K562 (cell line): ENCODE measurements at regions not wholly inside any gene's neighbourhood (a gene's known extent, or its start where the extent isn't known, plus 50 kb on each side); places are given as distances from the start of the nearest gene placed in this dataset.

ENCODE experiments used
- ATAC-seq: fragments of 200-7000 bp; cut with Tn5 transposase; 3 replicates; pipeline ENCODE4 v1.9.1; 2020; ENCODE audit warnings: moderate library complexity
- BruUV-seq: library from RNA; stranded (reverse); fragments of 400-500 nt; replicated peaks from 2 replicates; lab custom pipeline; 2021; lab: Mats Ljungman, UMichigan
- CTCF ChIA-PET: fragments of 300-600 bp; formaldehyde crosslinking; extraction: SDS; loops from one replicate; lab custom pipeline; 2021; ENCODE audit warnings: low intra/inter-chr PET ratio; lab: Yijun Ruan, JAX
- POLR2A ChIA-PET: fragments of 300-600, 350-650 bp; sonication (Branson Sonifier 250); formaldehyde crosslinking; extraction: SDS; loops from one replicate; lab custom pipeline; 2021; ENCODE audit warnings: antibody characterized with exemption, inconsistent platforms; lab: Yijun Ruan, JAX
- DNase-seq, 4 experiments: peaks; one replicate each; pipeline versions ENCODE4 v3.0.0 to v3.0.0-alpha.2; 2011 to 2018; ENCODE audit warnings: low spot score in 3 of 4, mixed read lengths in 3 of 4; ENCODE audit errors: extremely low read depth in 1 of 4
- FAIRE-seq: peaks from 2 replicates; lab custom pipeline; 2011; peaks lifted over from hg19 to GRCh38; lab: Jason Lieb, UNC
- H2AFZ ChIP-seq: 2 replicates; pipeline ENCODE4 v1.6.0; 2011; ENCODE audit warnings: low read depth, low read length, control low read depth, inconsistent platforms
- H3K27ac ChIP-seq: fragments of 200-600 bp; 3 replicates; pipeline ENCODE4 v1.8.0; 2011; ENCODE audit warnings: low read depth, mild to moderate bottlenecking, control low read depth, inconsistent platforms, low read length, moderate library complexity, mixed read lengths; ENCODE audit errors: extremely low read depth
- H3K27me3 ChIP-seq, 2 experiments: fragments of 300-600 bp in 1 of 2; 2 replicates in 1 of 2; 3 replicates in 1 of 2; pipeline versions ENCODE4 v1.6.0 to v1.8.0; 2011; ENCODE audit warnings: inconsistent platforms in 2 of 2, low read length in 2 of 2, mild to moderate bottlenecking in 1 of 2, mixed read lengths in 1 of 2, moderate library complexity in 1 of 2; ENCODE audit not compliant: control insufficient read depth in 2 of 2, insufficient read depth in 2 of 2
- H3K36me3 ChIP-seq: fragments of 300-600 bp; 3 replicates; pipeline ENCODE4 v1.8.0; 2011; ENCODE audit warnings: mild to moderate bottlenecking, low read length, inconsistent platforms; ENCODE audit not compliant: control insufficient read depth, insufficient read depth
- H3K4me1 ChIP-seq, 2 experiments: fragments of 200-600 bp in 1 of 2; replicated peaks in 1 of 2; 2 replicates in 1 of 2; 3 replicates in 1 of 2; pipeline versions ENCODE4 v1.5.1 to v1.8.0; 2011; ENCODE audit warnings: inconsistent platforms in 2 of 2, low read length in 2 of 2, mild to moderate bottlenecking in 1 of 2, mixed read lengths in 1 of 2, moderate library complexity in 1 of 2; ENCODE audit not compliant: control insufficient read depth in 2 of 2, insufficient read depth in 2 of 2
- H3K4me2 ChIP-seq: 2 replicates; pipeline ENCODE4 v1.6.1; 2011; ENCODE audit warnings: low read length, control low read depth, inconsistent platforms, mixed read lengths; ENCODE audit not compliant: insufficient read depth
- H3K4me3 ChIP-seq: fragments of 200-600 bp; sonication (generic), shearing (Covaris generic); 2 replicates; pipeline ENCODE4 v1.5.1; 2016; ENCODE audit warnings: control low read depth, inconsistent platforms
- H3K79me2 ChIP-seq: fragments of 200-600 bp; 3 replicates; pipeline ENCODE4 v1.8.0; 2011; ENCODE audit warnings: low read length, inconsistent platforms; ENCODE audit not compliant: control insufficient read depth, insufficient read depth
- H3K9ac ChIP-seq, 2 experiments: 2 replicates each; pipeline versions ENCODE4 v1.6.0 to v1.6.1; 2011; ENCODE audit warnings: low read depth in 2 of 2, low read length in 2 of 2, control low read depth in 1 of 2, inconsistent platforms in 1 of 2, mild to moderate bottlenecking in 1 of 2, mixed read lengths in 1 of 2; ENCODE audit not compliant: insufficient read depth in 1 of 2
- H3K9me1 ChIP-seq: one replicate; pipeline ENCODE4 v1.6.0; 2011; ENCODE audit warnings: inconsistent platforms, mild to moderate bottlenecking, low read length, moderate library complexity; ENCODE audit not compliant: control insufficient read depth, insufficient read depth
- H3K9me3 ChIP-seq: replicated peaks from 2 replicates; pipeline ENCODE4 v1.5.1; 2011; ENCODE audit warnings: low read depth, low read length, inconsistent platforms; ENCODE audit not compliant: control insufficient read depth, insufficient read depth
- H4K20me1 ChIP-seq: replicated peaks from 2 replicates; pipeline ENCODE4 v1.6.1; 2011; ENCODE audit warnings: low read length, inconsistent platforms, mixed read lengths; ENCODE audit not compliant: control insufficient read depth, insufficient read depth
- MNT ChIP-seq, 2 experiments: fragments of 450-650 bp; conservative IDR thresholded peaks; 2 replicates each; pipeline ENCODE4 v1.6.1; 2017; ENCODE audit warnings: mild to moderate bottlenecking in 2 of 2, moderate library complexity in 2 of 2
- ZBTB11 ChIP-seq, 3 experiments: fragments of 200-800 bp in 1 of 3; fragments of 250-450 bp in 1 of 3; fragments of 450-650 bp in 1 of 3; sonication (Bioruptor Pico) in 1 of 3; sonication (Bioruptor generic) in 1 of 3; formaldehyde crosslinking in 1 of 3; IDR thresholded peaks; 2 replicates each; pipeline versions ENCODE4 v1.6.1 to v1.8.0; 2016 to 2022; ENCODE audit warnings: mild to moderate bottlenecking in 2 of 3, missing genetic modification characterization in 2 of 3, missing compliant biosample characterization in 1 of 3, moderate library complexity in 1 of 3
- ZNF280A ChIP-seq: fragments of 450-650 bp; IDR thresholded peaks from 2 replicates; pipeline ENCODE4 v1.6.1; 2018; ENCODE audit warnings: mild to moderate bottlenecking, low read depth; ENCODE audit not compliant: partially characterized antibody
- WGBS: fragments of 100-300 bp; shearing (Covaris generic); methylation state at CpG from one replicate; pipeline ENCODE4 v1.1.6; 2016; ENCODE audit warnings: low coverage, mixed read lengths; ENCODE audit not compliant: insufficient coverage; ENCODE audit errors: missing lambda C conversion rate; 5-methylcytosine and 5-hydroxymethylcytosine counted together
- in situ Hi-C: fragments of 300-500 bp; cut with MboI; formaldehyde crosslinking; loops from 4 replicates; pipeline ENCODE4 v1.15.0; 2018; ENCODE audit warnings: inconsistent platforms, mixed read lengths
- intact Hi-C: fragments of 100-400 bp; cut with micrococcal nuclease; formaldehyde crosslinking; loops from 2 replicates; pipeline ENCODE4 v1.14.2; 2022

GRCh38 chr20:48090784-48091183, 305.5 kb upstream of the SULF2 start:
- no peak for FAIRE-seq
- Histone ChIP-seq H3K79me2 (no peaks in the 10 kb centered on the region), H3K9me3 (no peaks in the 10 kb centered on the region), H2AFZ (no peak overlapping the region), H3K4me1 (no peaks in the 10 kb centered on the region), H3K9ac (no peak overlapping the region), H3K27me3 (peaks cover 0 to 10% of the 10 kb centered on the region in 2 experiments; a peak in 2 of 5 replicates), H3K36me3 (no peaks in the 10 kb centered on the region), H3K4me2 (no peak overlapping the region), H3K4me3 (no peak overlapping the region)
- intact Hi-C loops: no loop called here
- no TSS peak for BruUV-seq
- ChIA-PET POLR2A (interaction anchor here (0.6 kb wide), 1 partner anchor 196 kb away, joined by 3 read pairs; no protein-coding TSS in a partner anchor), CTCF (no interaction called here)
- DNase-seq: no peak
- in situ Hi-C loops: no loop called here
- TF ChIP-seq ZNF280A (no peak), ZBTB11 (CRISPR knock-in tag; IDR thresholded peaks at IDR 0.05) (0 out of 6 replicates have a peak, but pooled peaks of 1 of the 3 experiments have one; percentile 21), MNT (conservative IDR thresholded peaks at IDR 0.05) (no peak)
- TF ChIP-seq, all 486 proteins: peak for 1
- Histone ChIP-seq H3K27ac (no peak overlapping the region), H3K9me1 (no peaks in the 10 kb centered on the region), H4K20me1 (no peaks in the 10 kb centered on the region)
- ATAC-seq: no peak
- 1% methylated on average over 7 of the region's 7 CpGs for WGBS
